Liver (tissue), 3 donors: ENCODE measurements at regions not wholly inside any gene's neighbourhood (a gene's known extent, or its start where the extent isn't known, plus 50 kb on each side); places are given as distances from the start of the nearest gene placed in this dataset.

Experiments
- ATF3 ChIP-seq: IDR thresholded peaks from 2 replicates; pipeline ENCODE4 v1.6.1; 2016; ENCODE audit warnings: antibody characterized with exemption
- CTCF ChIP-seq: fragments of 150-350 bp; IDR thresholded peaks from 2 replicates; pipeline ENCODE4 v1.5.1; 2017; ENCODE audit warnings: improper control_type of control experiment, low read depth, low read length; ENCODE audit not compliant: missing input control
- EGR1 ChIP-seq, 2 donors: IDR thresholded peaks; 2 replicates each; pipeline ENCODE4 v1.6.1; 2016 to 2018; ENCODE audit warnings: antibody characterized with exemption in 2 of 2, low read depth in 2 of 2
- FOXA2 ChIP-seq: IDR thresholded peaks from 2 replicates; pipeline ENCODE4 v1.6.1; 2016; ENCODE audit warnings: antibody characterized with exemption
- MAX ChIP-seq: IDR thresholded peaks from 2 replicates; pipeline ENCODE4 v1.6.1; 2016; ENCODE audit warnings: antibody characterized with exemption
- REST ChIP-seq: IDR thresholded peaks from 2 replicates; pipeline ENCODE4 v1.6.1; 2016; ENCODE audit warnings: antibody characterized with exemption, mild to moderate bottlenecking
- SP1 ChIP-seq: IDR thresholded peaks from 2 replicates; pipeline ENCODE4 v1.6.1; 2018; ENCODE audit warnings: antibody characterized with exemption, mild to moderate bottlenecking
- YY1 ChIP-seq: IDR thresholded peaks from 2 replicates; pipeline ENCODE4 v1.6.1; 2016; ENCODE audit warnings: antibody characterized with exemption, mild to moderate bottlenecking
- ZBTB33 ChIP-seq: IDR thresholded peaks from 2 replicates; pipeline ENCODE4 v1.6.1; 2016; ENCODE audit warnings: antibody characterized with exemption
- donor health status: healthy.
- donor health status: healthy.

- no peak for TF ChIP-seq SP1
- no peak for TF ChIP-seq YY1
- no peak for TF ChIP-seq EGR1 (IDR thresholded peaks at IDR 0.05; ENCODE audit: low read depth in 2 of 2)
- no peak for TF ChIP-seq CTCF
- no peak for TF ChIP-seq MAX
- TF ChIP-seq FOXA2 = no peak
- TF ChIP-seq REST = no peak
- no peak for TF ChIP-seq ATF3
- no peak for TF ChIP-seq ZBTB33
Observed at GRCh38 chr2:22626621-22627020, 758.4 kb upstream of the KLHL29 start.
